Stimulated activated naive CD4-positive, alpha-beta T cell treated with Interleukin-2 at 50 U/mL for 16 hours (primary cell): ENCODE measurements at regions not wholly inside any gene's neighbourhood (a gene's known extent, or its start where the extent isn't known, plus 50 kb on each side); places are given as distances from the start of the nearest gene placed in this dataset.

Experiments
- DNase-seq: peaks from one replicate; lab custom pipeline; 2025; lab: John Stamatoyannopoulos, UW

DNA sequence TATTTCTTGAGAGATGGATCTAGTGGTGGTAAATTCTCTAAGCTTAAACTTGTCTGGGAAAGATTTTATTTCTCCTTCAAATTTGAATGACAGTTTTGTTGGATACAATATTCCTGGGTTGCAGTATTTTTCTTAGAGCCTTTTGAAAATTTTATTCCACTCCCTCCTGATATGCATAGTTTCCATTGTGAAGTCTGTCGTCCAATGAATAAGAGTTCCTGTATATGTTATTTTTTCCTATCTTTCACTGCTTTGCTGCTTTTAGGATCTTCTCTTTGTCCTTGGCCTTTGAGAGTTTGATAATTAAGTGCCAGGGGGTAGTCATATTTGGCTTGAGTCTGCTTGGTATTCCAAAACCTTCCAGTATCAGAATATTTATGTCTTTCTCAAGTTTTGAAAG lies 1156.4 kb upstream of the AGA start:
- DNase-seq, result no peak

DNA sequence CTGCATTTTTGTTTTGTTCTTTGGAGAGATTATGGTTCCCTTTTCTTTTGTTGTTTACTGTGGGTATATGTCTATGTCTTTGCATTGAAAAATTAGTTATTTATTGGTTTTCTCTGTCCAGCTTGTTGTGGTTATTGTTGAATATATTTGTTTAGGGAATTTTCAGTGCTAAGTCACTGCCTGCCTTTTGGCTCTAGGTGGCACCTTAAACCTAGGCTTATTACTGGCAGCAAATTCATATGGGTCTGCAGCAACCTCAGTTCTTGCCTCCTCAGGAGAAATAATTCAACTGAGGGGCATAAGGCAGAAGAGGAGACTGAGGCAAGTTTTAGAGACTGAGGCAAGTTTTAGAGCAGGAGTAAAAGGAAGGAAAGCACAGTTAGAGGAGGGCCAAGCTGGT lies 1157.3 kb upstream of the AGA start:
- DNase-seq, result no peak

DNA sequence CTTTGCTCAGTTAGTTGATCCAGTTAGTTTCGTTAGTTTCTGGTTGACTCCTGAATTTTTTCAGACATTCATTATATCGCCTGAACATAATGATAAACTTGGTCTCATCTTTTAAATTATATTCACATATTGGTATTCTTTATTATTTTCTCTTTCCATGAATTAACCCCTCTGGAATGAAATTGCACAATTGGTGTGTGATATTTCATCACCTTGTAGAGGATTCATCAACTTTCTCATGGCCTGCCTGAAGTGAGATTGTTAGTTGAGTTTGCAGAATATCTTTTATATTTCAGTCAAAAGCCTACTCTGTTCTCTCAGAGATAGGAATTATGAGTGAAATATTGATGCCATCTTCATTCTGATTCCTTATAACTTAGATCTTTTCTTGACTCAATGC lies 1160.6 kb upstream of the AGA start:
- no peak for DNase-seq

DNA sequence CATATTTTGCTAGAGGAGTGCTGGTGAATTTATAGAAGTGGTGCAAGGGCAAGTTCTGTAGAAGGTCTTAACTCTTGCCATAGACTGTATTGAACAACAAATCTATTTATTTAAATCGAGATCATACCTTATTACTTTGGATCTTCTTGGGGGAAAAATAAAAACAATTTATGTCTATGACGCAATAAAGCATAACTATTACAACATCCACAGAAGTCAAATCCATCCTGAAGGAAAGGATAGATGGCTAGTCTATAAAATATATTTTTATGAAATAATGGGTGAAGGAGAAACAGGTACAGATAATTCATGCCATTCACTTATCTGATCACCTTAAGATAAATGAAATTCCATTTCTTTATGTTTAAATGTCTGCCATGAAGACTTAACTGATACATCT lies 1168.8 kb upstream of the AGA start:
- DNase-seq, result no peak

DNA sequence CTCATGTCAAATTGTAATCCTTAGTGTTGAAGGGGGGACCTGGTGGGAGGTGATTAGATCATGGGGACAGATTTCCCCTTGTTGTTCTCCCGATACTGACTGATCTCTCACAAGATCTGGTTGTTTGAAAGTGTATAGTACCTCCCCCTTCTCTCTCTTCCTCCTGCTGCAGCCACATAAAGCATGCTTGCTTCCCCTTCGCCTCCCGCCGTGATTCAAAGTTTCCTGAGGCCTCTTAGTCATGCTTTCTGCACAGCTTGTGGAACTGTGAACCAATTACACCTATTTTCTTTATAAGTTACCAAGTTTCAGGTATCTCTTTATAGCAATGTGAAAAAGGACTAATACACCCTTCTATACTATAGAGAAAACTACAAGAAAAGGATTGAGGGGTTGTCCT lies 1170.5 kb upstream of the AGA start:
- no peak for DNase-seq

DNA sequence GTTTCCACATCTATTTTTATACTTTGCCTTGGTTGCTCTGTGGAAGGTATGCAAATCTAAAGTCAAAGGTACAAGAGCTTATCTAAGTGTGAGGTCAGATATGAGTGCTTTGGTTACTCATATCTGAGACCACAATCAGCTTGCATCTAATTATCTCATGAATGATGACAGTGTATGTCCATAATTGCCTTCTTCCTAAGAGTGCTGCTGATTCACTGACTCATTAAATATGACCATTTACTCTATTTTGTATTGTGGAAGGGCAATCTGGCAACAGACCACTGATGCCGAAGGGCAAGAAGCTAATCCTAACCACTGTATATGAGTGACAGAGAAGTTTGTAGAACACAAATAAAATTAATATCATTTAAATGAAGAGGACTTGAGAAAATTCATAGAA lies 1190.2 kb upstream of the AGA start:
- no peak for DNase-seq

DNA sequence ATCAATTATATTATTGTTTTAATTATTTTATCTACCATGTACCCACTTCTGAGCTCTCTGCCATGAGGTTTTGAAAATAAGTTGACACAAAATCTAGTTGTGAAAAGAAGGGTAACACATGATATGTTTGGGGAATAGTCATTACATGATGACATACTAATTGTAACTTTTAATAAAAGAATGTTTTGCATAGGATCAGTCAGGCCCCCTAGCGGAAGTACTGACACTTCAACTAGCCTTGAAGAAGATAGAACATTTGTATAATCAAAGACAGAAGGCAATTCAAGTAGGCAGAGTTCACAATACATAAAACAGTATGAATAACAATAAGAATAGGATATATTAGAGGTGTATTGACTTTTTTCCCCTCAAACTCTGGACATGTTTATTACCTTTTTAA lies 1191.0 kb upstream of the AGA start:
- no peak for DNase-seq

DNA sequence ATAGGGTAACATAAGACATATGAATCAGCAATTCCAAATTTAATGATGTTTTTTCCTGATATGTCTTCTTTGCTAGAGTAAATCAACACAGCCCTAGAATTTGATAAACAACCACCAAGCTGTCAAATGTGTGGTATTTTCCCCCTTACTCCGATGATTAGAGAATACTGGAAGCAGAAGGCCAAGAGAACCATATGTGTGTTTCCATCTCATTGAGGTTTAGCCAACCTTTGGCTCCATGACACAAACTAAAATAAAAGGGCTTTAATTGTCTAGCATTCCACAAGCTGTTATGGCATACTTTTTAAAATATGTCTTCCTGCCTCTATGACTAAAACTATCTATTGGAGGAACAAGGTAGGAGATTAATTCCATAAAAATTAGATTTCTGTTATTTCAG lies 1222.4 kb upstream of the AGA start:
- DNase-seq, result no peak

DNA sequence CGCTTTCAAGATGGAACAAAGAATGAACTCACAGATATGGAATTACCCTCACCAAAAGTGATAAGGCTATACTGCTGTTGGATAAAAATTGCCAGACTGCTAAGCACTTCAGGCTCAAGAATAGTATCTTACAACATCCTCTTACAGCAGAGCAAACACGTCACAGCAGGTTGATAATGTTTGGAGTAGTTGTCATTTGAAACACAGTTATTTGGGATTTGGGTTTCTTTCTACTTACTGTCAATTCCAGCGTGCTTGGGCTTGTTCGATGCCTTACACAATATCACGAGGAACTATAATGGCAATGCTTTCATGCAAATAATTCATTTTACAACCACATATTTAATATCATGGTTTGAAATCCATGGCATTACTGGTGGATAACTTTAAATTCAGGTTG lies 1223.7 kb upstream of the AGA start:
- DNase-seq, result no peak

DNA sequence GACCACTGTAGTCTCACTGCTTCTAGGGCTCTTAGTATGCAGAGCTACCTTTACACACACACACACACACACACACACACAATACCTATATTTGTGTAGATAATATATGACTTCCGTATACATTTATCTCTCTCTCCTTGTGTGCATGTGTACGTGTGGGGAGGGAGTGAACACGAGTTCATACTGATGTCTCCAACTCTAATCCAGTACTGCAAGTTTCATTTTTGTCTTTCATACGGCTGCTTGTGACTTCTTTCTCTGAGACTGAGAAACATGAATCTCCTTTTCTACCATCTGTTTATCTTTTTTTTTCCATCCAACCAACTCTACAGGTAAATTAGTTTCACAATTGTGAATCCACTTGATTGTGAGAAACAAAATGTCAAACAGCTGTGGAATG lies 1229.5 kb upstream of the AGA start:
- no peak for DNase-seq

DNA sequence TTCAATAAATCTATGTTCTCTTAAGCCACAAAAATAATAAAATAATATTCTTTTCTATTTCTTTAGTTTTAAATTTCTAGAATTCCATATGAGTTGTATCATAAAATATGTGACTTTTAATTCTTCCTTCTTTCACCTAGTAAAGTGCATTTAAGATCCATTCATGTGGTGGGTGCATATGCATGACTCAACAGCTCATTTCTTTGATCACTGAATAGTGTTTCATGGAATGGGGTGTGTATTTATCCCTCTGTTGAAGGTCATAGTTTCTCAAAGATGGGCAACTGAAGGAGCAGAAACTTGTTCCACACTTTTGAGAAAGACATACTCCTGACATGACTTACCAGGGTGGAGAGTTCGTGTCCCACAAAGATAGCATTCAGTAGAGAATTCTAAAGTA lies 1230.3 kb upstream of the AGA start:
- DNase-seq, result no peak

DNA sequence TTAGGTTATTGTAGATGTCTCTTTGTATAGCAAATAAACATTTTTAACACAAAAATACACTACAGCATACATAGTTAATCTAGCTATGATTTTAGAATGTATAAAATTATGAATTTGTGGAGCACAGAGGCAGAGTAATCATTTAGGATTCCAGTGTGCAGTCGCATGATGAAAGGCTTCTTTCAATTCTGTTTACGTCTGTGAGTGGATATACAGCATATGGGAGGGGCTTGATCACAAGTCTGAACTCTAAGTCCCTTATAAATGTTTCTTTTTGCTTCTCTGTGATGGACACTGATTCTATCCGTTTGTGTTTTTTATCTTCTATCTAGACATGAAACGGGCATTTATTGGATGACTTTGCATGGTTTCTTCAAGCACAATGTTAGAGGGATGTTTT lies 1239.6 kb upstream of the AGA start:
- no peak for DNase-seq

DNA sequence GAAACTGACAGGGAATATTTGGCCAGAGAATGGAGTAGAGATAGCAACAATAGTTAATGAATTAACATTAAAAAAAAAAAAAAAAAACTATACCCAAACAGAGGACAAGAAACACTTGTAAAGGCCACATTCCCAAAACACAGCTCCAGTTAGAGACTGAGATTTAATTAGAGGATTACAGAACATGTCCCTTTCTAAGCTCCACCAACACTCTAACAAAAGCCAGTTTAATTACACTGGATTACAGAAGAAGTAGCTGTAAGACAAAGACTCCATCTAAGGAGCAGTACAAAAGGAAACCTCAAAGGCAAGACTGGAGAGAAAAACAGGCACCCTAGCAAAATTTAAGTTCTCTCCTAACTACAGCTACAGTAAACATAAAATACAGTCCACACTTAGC lies 1247.7 kb upstream of the AGA start:
- DNase-seq, result no peak

DNA sequence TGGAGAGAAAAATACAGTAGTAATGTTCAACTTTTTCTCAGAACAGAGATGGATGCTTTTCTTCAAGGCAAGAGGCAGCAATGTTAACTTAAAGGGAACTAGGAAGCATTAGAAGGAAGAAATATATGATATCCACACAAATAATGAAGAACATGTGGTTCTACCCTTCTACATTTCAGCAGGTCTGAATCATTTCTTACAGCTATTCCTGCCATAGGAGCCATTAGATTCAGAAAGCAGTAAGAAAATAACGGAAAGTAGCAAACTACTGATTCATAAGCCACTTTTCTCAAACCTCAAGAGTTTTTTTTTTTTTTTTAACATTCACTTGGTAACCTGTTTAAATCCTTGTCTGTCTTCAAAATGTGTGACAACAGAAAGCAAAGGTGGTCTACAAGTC lies 1251.6 kb upstream of the AGA start:
- no peak for DNase-seq

DNA sequence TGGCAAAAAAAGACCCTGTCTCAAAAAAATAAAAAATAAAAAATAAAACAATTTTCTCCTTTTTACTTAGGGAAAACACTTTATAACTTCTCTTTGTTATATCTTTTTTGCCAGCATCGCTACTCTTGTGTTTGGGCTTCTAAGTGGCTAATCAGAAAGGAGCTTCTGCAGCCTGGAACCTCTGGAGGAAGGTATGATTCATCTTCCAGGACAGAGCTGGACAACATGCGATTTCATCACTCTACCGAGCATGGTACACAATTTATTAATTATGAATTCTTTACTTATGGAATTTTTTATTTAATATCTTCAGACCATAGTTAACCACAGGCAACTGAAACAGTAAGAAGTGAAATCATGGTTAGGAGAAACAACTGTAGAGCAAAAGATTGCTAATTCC lies 1254.3 kb upstream of the AGA start:
- no peak for DNase-seq

DNA sequence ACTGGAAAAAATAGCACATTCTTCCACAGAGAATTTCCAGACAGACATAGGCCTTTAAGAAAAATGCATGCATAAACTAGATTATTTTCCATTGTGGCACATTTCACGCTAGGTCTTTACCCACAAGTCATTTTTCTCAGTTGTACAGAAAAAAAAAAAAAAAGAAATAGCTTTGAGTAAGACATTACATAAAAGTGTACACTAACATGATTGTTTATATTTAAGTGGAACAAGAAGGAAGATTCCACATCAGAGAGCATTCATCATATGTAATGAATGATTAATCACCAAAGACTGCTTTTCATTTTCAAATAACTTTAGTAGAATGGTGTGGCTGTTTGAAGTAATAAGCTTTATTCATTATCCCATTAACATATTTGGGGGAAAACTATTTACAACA lies 1270.2 kb upstream of the AGA start:
- no peak for DNase-seq

DNA sequence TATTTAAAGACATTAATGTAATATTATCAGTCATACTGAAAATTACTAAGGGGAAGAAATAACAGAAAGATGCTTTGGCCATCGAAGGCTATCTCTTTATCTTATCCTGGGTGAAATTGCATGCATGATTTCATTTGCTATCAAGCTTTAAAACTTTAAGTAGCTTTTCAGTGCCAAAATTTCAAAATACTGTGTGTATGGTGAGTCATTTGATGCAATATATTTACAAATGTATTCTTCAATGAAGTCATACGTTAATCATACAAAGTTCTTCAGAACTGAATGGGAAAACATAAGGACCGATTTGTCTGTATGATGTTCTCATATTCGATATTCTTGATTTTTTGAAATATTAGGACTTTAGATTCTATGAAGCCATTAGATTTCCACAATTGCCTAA lies 1295.8 kb upstream of the AGA start:
- no peak for DNase-seq

DNA sequence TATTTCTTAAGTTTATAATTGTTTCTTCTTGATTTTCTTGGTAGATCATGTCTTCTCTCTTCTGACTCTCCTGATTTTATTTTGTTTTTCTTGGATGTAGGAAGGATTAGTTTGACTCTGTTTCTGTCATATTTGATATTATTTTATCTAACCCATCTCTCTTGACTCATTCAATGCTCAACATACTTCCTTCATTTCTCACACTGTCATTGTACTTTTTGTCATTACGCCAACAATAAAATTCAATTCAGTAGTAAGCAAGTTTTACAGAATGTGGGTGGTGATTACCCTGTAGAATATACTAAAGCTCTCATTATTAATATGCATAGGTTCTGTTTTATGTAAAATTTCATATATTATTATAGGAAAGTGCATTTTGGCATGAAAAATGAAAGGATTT lies 1303.0 kb upstream of the AGA start:
- DNase-seq, result no peak

DNA sequence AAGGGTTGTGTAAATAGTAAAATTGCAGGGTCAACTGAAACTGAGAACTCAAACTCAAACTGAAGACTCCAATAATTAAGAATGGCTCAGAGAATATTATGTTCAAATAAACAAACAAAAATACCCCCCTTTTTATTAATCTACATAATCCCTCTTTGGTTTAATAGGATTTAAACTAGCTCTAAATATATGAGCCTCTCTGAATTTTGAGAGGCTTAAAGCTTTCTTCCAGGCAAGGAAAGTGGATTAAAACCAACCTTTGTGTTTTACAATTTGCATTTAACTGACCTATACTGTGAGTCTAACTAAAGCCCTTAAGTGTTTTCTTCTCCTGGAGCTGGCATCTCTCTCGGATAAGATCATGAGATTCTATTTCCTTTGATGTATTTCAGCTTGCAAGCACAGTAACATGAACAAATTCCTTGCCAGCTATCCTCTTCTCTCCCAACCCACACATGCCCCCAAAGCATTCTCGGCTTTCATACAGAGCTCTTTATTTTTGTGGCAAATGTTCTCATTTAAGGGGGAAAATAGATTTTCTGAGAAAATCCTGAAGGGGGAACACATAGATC lies 1310.8 kb upstream of the AGA start:
- no peak for DNase-seq

DNA sequence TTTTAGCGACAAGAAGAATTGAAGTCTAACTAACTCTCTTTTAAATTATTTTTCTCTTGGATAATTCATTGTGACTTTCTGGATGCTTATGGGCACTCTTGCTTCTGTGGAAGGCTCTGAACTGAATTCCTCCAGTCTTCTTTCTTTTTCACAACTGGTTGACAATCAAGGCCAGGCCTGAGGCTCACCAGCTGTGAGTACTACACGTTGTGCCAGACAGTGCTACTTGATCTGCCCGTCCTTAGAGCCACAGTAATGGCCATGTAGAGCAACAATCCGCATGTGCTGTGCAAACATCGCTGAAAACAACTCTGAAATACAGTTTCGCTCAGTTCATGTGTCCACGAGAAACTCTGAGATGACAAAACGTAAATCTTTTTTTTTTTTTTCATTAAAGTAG lies 1336.3 kb upstream of the AGA start:
- no peak for DNase-seq

DNA sequence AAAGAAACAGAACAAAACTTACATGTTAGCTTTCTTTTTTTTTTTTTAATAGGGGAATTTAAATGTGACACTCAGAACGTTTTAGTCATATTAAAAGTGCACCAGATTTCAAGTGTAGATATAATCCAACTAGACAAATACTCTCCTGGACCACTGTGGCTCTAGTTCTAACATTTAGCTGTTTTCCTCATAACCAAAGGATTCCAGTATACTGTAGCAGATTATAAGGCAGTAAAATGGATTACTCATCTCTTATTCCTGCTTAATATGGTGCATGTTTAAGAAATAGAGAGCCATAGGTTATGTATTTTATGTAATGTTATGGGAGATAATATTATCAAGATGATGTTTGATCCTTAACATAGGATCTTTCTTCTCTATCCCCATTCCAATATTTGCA lies 1339.5 kb upstream of the AGA start:
- no peak for DNase-seq

DNA sequence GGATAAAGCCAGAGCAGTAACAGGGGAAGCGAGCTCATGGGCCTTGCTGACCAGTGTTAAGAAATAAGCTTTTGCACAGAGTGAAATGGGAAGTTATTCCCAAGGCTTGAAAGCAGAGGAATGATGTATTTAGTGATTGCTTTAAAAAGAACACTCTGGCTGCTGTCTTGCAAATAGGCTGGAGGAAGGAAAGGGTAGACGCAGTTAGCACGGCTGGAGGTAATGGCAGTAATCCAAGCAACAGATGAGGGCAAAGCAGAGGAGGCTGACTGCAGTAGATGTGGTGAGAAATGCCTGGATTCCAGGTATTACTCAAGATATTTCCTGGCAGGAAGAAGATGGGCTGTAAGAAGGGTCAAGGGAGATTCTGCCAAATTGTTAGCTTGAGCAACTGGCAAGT lies 1342.3 kb upstream of the AGA start:
- no peak for DNase-seq

DNA sequence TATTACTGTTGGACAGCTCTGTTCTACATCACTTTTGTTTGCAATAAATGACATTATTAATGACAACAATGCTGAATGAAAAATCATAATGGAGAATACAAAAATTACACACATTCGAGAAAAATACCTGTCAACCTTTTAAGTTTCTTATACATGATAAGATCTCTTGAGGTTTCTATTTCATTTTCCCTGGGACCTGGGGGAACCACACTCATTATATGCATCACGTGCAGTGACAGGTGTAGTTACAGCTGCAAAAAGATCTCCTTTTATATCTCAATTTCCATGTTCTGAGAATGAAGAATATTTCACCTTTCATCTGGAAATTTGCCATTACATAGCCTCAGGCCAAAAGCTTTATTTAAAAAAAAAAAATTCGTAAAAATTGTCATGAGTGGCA lies 1347.0 kb upstream of the AGA start:
- no peak for DNase-seq

DNA sequence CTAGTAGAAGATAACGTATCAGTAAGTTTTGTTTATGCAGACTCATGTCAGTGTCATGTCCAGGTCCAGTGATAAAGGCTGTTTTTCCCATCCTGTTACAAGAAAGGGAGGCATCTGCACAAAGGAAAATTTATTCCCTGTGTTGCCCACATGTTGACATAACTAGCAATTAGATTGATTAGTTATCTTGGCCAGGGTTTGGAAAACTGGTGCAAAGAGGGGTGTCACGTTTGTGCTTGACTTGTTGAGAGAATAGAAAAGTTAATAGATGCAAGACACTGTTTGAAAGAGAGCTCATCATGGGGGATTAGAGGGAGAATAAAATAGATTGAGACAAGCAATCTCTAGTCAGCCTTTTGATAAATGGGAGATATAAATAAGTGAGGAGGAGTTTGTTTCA lies 1357.0 kb upstream of the AGA start:
- DNase-seq, result no peak

DNA sequence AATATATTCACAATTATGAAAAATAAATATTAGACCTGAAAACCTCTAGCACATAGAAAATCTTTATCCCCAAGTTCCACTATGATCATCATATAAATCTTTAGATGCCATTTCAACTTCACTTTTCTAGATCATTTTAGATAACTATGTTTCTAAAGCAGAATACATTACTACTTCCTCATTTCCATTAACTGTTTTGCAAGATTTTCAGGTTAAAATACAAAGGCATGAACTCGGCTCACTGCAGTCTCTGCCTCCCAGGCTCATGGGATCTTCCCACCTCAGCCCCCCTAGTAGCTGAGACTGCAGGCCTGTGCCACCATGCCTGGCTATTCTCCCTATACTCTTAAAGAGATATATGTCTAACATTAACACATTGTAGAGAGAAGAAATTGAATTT lies 1365.9 kb upstream of the AGA start:
- no peak for DNase-seq
